Mesendoderm (in vitro differentiated cells): ENCODE measurements at regions not wholly inside any gene's neighbourhood (a gene's known extent, or its start where the extent isn't known, plus 50 kb on each side); places are given as distances from the start of the nearest gene placed in this dataset.
"Not testable (repeated sequence)": the region's sequence is repeated elsewhere in the genome, so short reads cannot be mapped to it uniquely, and the experiment has no call there.

Experiments used
- DNase-seq: peaks from one replicate; pipeline ENCODE4 v3.0.0; 2013
- H2AK5ac ChIP-seq: 2 replicates; pipeline ENCODE4 v1.6.1; 2013; ENCODE audit warnings: low read length, inconsistent platforms
- H2BK120ac ChIP-seq: 2 replicates; pipeline ENCODE4 v1.6.1; 2013; ENCODE audit warnings: low read depth, mild to moderate bottlenecking, low read length, moderate library complexity, mixed read lengths
- H2BK15ac ChIP-seq: replicated peaks from 2 replicates; pipeline ENCODE4 v1.6.1; 2013; ENCODE audit warnings: low read depth, mild to moderate bottlenecking, moderate library complexity
- H2BK5ac ChIP-seq: 2 replicates; pipeline ENCODE4 v1.6.1; 2013; ENCODE audit warnings: low read length, inconsistent platforms
- H3K18ac ChIP-seq: 2 replicates; pipeline ENCODE4 v1.6.1; 2013; ENCODE audit warnings: mild to moderate bottlenecking, low read length, mixed read lengths
- H3K23ac ChIP-seq: one replicate; pipeline ENCODE4 v1.6.1; 2013; ENCODE audit warnings: low read length
- H3K27ac ChIP-seq: 2 replicates; pipeline ENCODE4 v1.5.1; 2013; ENCODE audit warnings: low read depth, mild to moderate bottlenecking, inconsistent platforms, low read length, moderate library complexity
- H3K27me3 ChIP-seq: 2 replicates; pipeline ENCODE4 v1.6.1; 2013; ENCODE audit warnings: low read length, control low read depth, mild to moderate bottlenecking, inconsistent platforms; ENCODE audit not compliant: insufficient read depth, poor library complexity
- H3K36me3 ChIP-seq: 2 replicates; pipeline ENCODE4 v1.6.1; 2013; ENCODE audit warnings: low read length, inconsistent platforms; ENCODE audit not compliant: control insufficient read depth, insufficient read depth
- H3K4ac ChIP-seq: one replicate; pipeline ENCODE4 v1.6.1; 2013; ENCODE audit warnings: low read depth, mild to moderate bottlenecking, low read length, moderate library complexity
- H3K4me1 ChIP-seq: 2 replicates; pipeline ENCODE4 v1.6.1; 2013; ENCODE audit warnings: low read depth, low read length, inconsistent platforms; ENCODE audit not compliant: control insufficient read depth
- H3K4me2 ChIP-seq: 2 replicates; pipeline ENCODE4 v1.6.1; 2013; ENCODE audit warnings: low read length
- H3K4me3 ChIP-seq: 2 replicates; pipeline ENCODE4 v1.5.1; 2013; ENCODE audit warnings: mild to moderate bottlenecking, low read length
- H3K56ac ChIP-seq: one replicate; pipeline ENCODE4 v1.6.1; 2013; ENCODE audit warnings: low read length
- H3K79me1 ChIP-seq: 2 replicates; pipeline ENCODE4 v1.6.1; 2013; ENCODE audit warnings: low read length, inconsistent platforms
- H3K79me2 ChIP-seq: 2 replicates; pipeline ENCODE4 v1.6.1; 2013; ENCODE audit warnings: mild to moderate bottlenecking, low read length; ENCODE audit not compliant: control insufficient read depth, insufficient read depth
- H3K9ac ChIP-seq: 2 replicates; pipeline ENCODE4 v1.6.1; 2013; ENCODE audit warnings: low read length, inconsistent platforms
- H4K5ac ChIP-seq: one replicate; pipeline ENCODE4 v1.6.1; 2013; ENCODE audit warnings: low read length
- H4K8ac ChIP-seq: one replicate; pipeline ENCODE4 v1.6.1; 2013; ENCODE audit warnings: low read depth, mild to moderate bottlenecking, control low read depth, low read length, moderate library complexity
- WGBS: extraction: QIAGEN DNeasy Blood & Tissue Kit; methylation state at CpG from one replicate; pipeline ENCODE4 v1.1.7; 2013; ENCODE audit warnings: low lambda C conversion rate, missing lambda C conversion rate; ENCODE audit not compliant: insufficient coverage; ENCODE audit errors: extremely low coverage; 5-methylcytosine and 5-hydroxymethylcytosine counted together

- H2BK15ac ChIP-seq, H3K23ac ChIP-seq, H3K4me2 ChIP-seq, H2BK5ac ChIP-seq, H3K4ac ChIP-seq, DNase-seq, H3K56ac ChIP-seq, H4K8ac ChIP-seq, H3K9ac ChIP-seq, H3K79me2 ChIP-seq, H3K79me1 ChIP-seq, H3K4me1 ChIP-seq, H2AK5ac ChIP-seq, H3K27me3 ChIP-seq, H3K4me3 ChIP-seq, H4K5ac ChIP-seq, H3K36me3 ChIP-seq: not testable (repeated sequence)
- peak overlapping the region; percentile 84 for H3K18ac ChIP-seq
- no CpG with 5 or more reads among the region's 7 CpGs for WGBS
- H2BK120ac ChIP-seq: peak overlapping the region; percentile 45
- peak overlapping the region; percentile 57 for H3K27ac ChIP-seq
These were observed 179.0 kb downstream of the RASEF start for GRCh38 chr9:82883974-82884373.

- no CpG with 5 or more reads among the region's 4 CpGs for WGBS
- no peak overlapping the region for H4K5ac ChIP-seq
- peak overlapping the region; percentile 83 for H3K27ac ChIP-seq
- H2BK15ac ChIP-seq: no peak overlapping the region
- H4K8ac ChIP-seq: no peak overlapping the region
- H3K79me1 ChIP-seq: no peaks in the 10 kb centered on the region
- peak overlapping the region; percentile 81 for H3K56ac ChIP-seq
- no peak overlapping the region for H3K23ac ChIP-seq
- H3K4me1 ChIP-seq: peaks cover 10% of the 10 kb centered on the region
- H3K9ac ChIP-seq: peak overlapping the region; percentile 51
- peak overlapping the region; percentile 83 for H3K18ac ChIP-seq
- H3K79me2 ChIP-seq: no peaks in the 10 kb centered on the region
- H3K36me3 ChIP-seq: no peaks in the 10 kb centered on the region
- H2BK120ac ChIP-seq: no peak overlapping the region
- DNase-seq: peak; percentile 92
- H3K4ac ChIP-seq: peak overlapping the region; percentile 85
- peak overlapping the region; percentile 86 for H2AK5ac ChIP-seq
- H3K4me2 ChIP-seq: no peak overlapping the region
- H3K4me3 ChIP-seq: no peak overlapping the region
- peak overlapping the region; percentile 94 for H2BK5ac ChIP-seq
- no peaks in the 10 kb centered on the region for H3K27me3 ChIP-seq
These were observed 172.5 kb downstream of the RASEF start for GRCh38 chr9:82890401-82890800.

GRCh38 chr9:82890865-82891264, 172.1 kb downstream of the RASEF start:
- H3K4me3 ChIP-seq: no peak overlapping the region
- no peaks in the 10 kb centered on the region for H3K36me3 ChIP-seq
- peak overlapping the region; percentile 83 for H3K18ac ChIP-seq
- peak overlapping the region; percentile 83 for H3K27ac ChIP-seq
- peaks cover 10% of the 10 kb centered on the region for H3K4me1 ChIP-seq
- peak overlapping the region; percentile 51 for H3K9ac ChIP-seq
- H4K5ac ChIP-seq: peak overlapping the region; percentile 29
- peak overlapping the region; percentile 94 for H2BK5ac ChIP-seq
- no peak overlapping the region for H3K23ac ChIP-seq
- H3K4me2 ChIP-seq: no peak overlapping the region
- H2BK15ac ChIP-seq: no peak overlapping the region
- peak overlapping the region; percentile 85 for H3K4ac ChIP-seq
- H3K79me2 ChIP-seq: no peaks in the 10 kb centered on the region
- H3K56ac ChIP-seq: peak overlapping the region; percentile 81
- DNase-seq: peak; percentile 51
- no peaks in the 10 kb centered on the region for H3K79me1 ChIP-seq
- peak overlapping the region; percentile 86 for H2AK5ac ChIP-seq
- no peak overlapping the region for H4K8ac ChIP-seq
- H2BK120ac ChIP-seq: peak overlapping the region; percentile 96
- H3K27me3 ChIP-seq: no peaks in the 10 kb centered on the region

GRCh38 chr9:82891321-82891720, 171.6 kb downstream of the RASEF start:
- no peaks in the 10 kb centered on the region for H3K79me1 ChIP-seq
- peak overlapping the region; percentile 52 for H3K56ac ChIP-seq
- no peaks in the 10 kb centered on the region for H3K27me3 ChIP-seq
- H3K9ac ChIP-seq: no peak overlapping the region
- peak; percentile 32 for DNase-seq
- H2BK120ac ChIP-seq: peak overlapping the region; percentile 96
- H4K8ac ChIP-seq: no peak overlapping the region
- no peak overlapping the region for H2AK5ac ChIP-seq
- H4K5ac ChIP-seq: no peak overlapping the region
- H3K27ac ChIP-seq: peak overlapping the region; percentile 19
- WGBS: no CpG with 5 or more reads among the region's 1 CpG
- H2BK5ac ChIP-seq: peak overlapping the region; percentile 38
- H3K23ac ChIP-seq: no peak overlapping the region
- peak overlapping the region; percentile 83 for H3K18ac ChIP-seq
- no peak overlapping the region for H3K4me2 ChIP-seq
- H3K79me2 ChIP-seq: no peaks in the 10 kb centered on the region
- H3K4me3 ChIP-seq: no peak overlapping the region
- no peaks in the 10 kb centered on the region for H3K36me3 ChIP-seq
- no peak overlapping the region for H2BK15ac ChIP-seq
- peaks cover 10% of the 10 kb centered on the region for H3K4me1 ChIP-seq
- no peak overlapping the region for H3K4ac ChIP-seq

GRCh38 chr9:82893549-82893948, 169.4 kb downstream of the RASEF start:
- no peak overlapping the region for H2AK5ac ChIP-seq
- DNase-seq: no peak

GRCh38 chr9:82894548-82894947, 168.4 kb downstream of the RASEF start:
- Histone ChIP-seq H3K23ac (no peak overlapping the region), H3K9ac (no peak overlapping the region), H3K79me1 (no peaks in the 10 kb centered on the region), H2BK120ac (peak overlapping the region; percentile 7), H2BK5ac (peak overlapping the region; percentile 22), H3K27me3 (no peaks in the 10 kb centered on the region), H3K4me1 (peaks cover 10% of the 10 kb centered on the region), H3K27ac (no peak overlapping the region), H3K4me2 (no peak overlapping the region), H2BK15ac (peak overlapping the region; percentile 1), H3K36me3 (no peaks in the 10 kb centered on the region), H2AK5ac (no peak overlapping the region), H3K79me2 (no peaks in the 10 kb centered on the region), H4K8ac (no peak overlapping the region), H3K56ac (no peak overlapping the region), H3K4ac (no peak overlapping the region), H3K4me3 (no peak overlapping the region), H3K18ac (no peak overlapping the region), H4K5ac (no peak overlapping the region)
- no peak for DNase-seq
- WGBS: no CpG with 5 or more reads among the region's 1 CpG

More at GRCh38 chr9:82893549-82893948, 169.4 kb downstream of the RASEF start:
- Histone ChIP-seq H3K4me1 (peaks cover 10% of the 10 kb centered on the region), H2BK120ac (no peak overlapping the region), H3K27me3 (no peaks in the 10 kb centered on the region), H3K79me1 (no peaks in the 10 kb centered on the region), H3K4ac (no peak overlapping the region), H3K23ac (no peak overlapping the region), H3K9ac (no peak overlapping the region), H4K5ac (no peak overlapping the region), H2BK15ac (no peak overlapping the region), H3K36me3 (no peaks in the 10 kb centered on the region), H3K18ac (peak overlapping the region; percentile 31), H4K8ac (no peak overlapping the region), H2BK5ac (no peak overlapping the region), H3K56ac (no peak overlapping the region), H3K79me2 (no peaks in the 10 kb centered on the region), H3K4me2 (no peak overlapping the region), H3K4me3 (no peak overlapping the region), H3K27ac (no peak overlapping the region)
